K562 (cell line): ENCODE measurements at regions not wholly inside any gene's neighbourhood (a gene's known extent, or its start where the extent isn't known, plus 50 kb on each side); places are given as distances from the start of the nearest gene placed in this dataset.

Experiments used
- PKNOX1 ChIP-seq: fragments of 450-650 bp; IDR thresholded peaks from 2 replicates; pipeline ENCODE4 v1.6.1; 2016
- SP1 ChIP-seq: sonication (generic); formaldehyde crosslinking; IDR thresholded peaks from 2 replicates; pipeline ENCODE4 v1.8.1; 2022; ENCODE audit warnings: mild to moderate bottlenecking, missing genetic modification reagents
- TCFL5 ChIP-seq: fragments of 250-450 bp; sonication (Bioruptor Pico); conservative IDR thresholded peaks from 2 replicates; pipeline ENCODE4 v1.6.1; 2021; ENCODE audit warnings: mild to moderate bottlenecking, moderate library complexity, matching md5 sums
- ZNF384 ChIP-seq: IDR thresholded peaks from 2 replicates; pipeline ENCODE4 v1.6.1; 2012; ENCODE audit warnings: low read depth, low read length, improper control_type of control experiment
- ZNF644 ChIP-seq: fragments of 200-800 bp; sonication (Bioruptor generic); IDR thresholded peaks from 2 replicates; pipeline ENCODE4 v1.6.1; 2016; ENCODE audit warnings: low read depth, missing genetic modification characterization, missing compliant biosample characterization
- TF ChIP-seq, protein P1 (sequence below): IDR thresholded peaks from 2 replicates; pipeline ENCODE4 v1.6.1; 2012; ENCODE audit warnings: low read depth, low read length, improper control_type of control experiment, borderline replicate concordance

DNA sequence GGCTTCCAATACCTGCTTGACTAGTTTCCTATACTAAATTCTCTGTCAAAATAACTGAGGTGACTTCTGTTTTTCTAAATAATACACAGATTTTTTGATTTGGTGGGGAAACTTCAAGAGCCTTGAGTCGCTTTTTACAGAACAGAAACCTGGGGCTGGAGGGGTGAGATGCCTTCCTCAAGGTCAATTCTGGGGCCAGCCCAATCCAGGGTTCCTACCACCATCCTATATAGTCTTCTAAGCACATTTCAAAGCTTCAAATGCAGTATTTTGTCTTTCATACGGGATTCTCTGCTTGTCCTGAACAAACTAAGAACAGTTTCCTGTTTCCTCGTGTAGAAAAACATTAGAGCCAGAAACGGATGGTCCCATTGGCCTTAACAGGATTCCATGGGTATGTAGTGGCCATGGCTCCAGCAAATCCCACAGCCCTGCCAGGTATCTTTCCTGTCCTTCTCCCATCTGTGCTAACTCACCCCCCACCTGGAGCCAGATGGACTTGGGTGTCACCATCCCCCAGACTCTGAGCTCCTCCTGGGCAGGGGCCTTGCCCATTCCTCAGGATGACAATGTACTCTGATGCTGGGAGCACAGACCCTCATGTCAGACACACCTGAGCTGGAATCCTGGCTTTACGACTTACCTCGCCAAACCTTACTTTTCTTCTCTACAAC, 146.9 kb downstream of the KLF13 start:
- TF ChIP-seq ZNF644 (tag), result no peak
- no peak for TF ChIP-seq SP1
- TF ChIP-seq TCFL5, result no peak
- TF ChIP-seq PKNOX1, result no peak
- TF ChIP-seq, protein P1, sequence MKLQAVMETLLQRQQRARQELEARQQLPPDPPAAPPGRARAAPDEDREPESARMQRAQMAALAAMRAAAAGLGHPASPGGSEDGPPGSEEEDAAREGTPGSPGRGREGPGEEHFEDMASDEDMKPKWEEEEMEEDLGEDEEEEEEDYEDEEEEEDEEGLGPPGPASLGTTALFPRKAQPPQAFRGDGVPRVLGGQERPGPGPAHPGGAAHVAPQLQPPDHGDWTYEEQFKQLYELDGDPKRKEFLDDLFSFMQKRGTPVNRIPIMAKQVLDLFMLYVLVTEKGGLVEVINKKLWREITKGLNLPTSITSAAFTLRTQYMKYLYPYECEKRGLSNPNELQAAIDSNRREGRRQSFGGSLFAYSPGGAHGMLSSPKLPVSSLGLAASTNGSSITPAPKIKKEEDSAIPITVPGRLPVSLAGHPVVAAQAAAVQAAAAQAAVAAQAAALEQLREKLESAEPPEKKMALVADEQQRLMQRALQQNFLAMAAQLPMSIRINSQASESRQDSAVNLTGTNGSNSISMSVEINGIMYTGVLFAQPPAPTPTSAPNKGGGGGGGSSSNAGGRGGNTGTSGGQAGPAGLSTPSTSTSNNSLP, result no peak
- no peak for TF ChIP-seq ZNF384
